Neutrophil (primary cell): ENCODE measurements at regions not wholly inside any gene's neighbourhood (a gene's known extent, or its start where the extent isn't known, plus 50 kb on each side); places are given as distances from the start of the nearest gene placed in this dataset.

ENCODE experiments used
- H3K27ac ChIP-seq: fragments of 200-600 bp; sonication (generic); 2 replicates; pipeline ENCODE4 v1.5.1; 2016; ENCODE audit warnings: mild to moderate bottlenecking, moderate library complexity
- H3K27me3 ChIP-seq: fragments of 200-600 bp; sonication (generic); 2 replicates; pipeline ENCODE4 v1.6.0; 2016; ENCODE audit warnings: mild to moderate bottlenecking
- H3K36me3 ChIP-seq: fragments of 200-600 bp; sonication (generic); 2 replicates; pipeline ENCODE4 v1.5.1; 2017
- H3K4me1 ChIP-seq, 2 experiments: fragments of 200-600 bp in 1 of 2; sonication (generic) in 1 of 2; 1 replicate in 1 of 2; 2 replicates in 1 of 2; pipeline versions ENCODE4 v1.5.1 to v1.6.1; 2013 to 2016; ENCODE audit warnings: low read depth in 1 of 2, low read length in 1 of 2, mild to moderate bottlenecking in 1 of 2, moderate library complexity in 1 of 2; ENCODE audit not compliant: control insufficient read depth in 1 of 2, insufficient read depth in 1 of 2
- H3K4me3 ChIP-seq, 2 experiments: fragments of 200-600 bp in 1 of 2; sonication (generic) in 1 of 2; 1 replicate in 1 of 2; 2 replicates in 1 of 2; pipeline ENCODE4 v1.5.1; 2013 to 2016; ENCODE audit warnings: low read depth in 1 of 2, low read length in 1 of 2, mild to moderate bottlenecking in 1 of 2, moderate library complexity in 1 of 2
- H3K9me3 ChIP-seq: fragments of 200-600 bp; sonication (generic); 2 replicates; pipeline ENCODE4 v1.5.1; 2016
- CTCF ChIP-seq: fragments of 200-600 bp; sonication (generic); IDR thresholded peaks from 2 replicates; pipeline ENCODE4 v1.5.1; 2016; ENCODE audit warnings: antibody characterized with exemption

- Histone ChIP-seq H3K27ac (no peak overlapping the region), H3K4me3 (no peak overlapping the region), H3K4me1 (no peaks in the 10 kb centered on the region), H3K9me3 (no peaks in the 10 kb centered on the region), H3K27me3 (peaks cover 22% of the 10 kb centered on the region), H3K36me3 (no peaks in the 10 kb centered on the region)
- no peak for TF ChIP-seq CTCF
Observed at GRCh38 chr5:174386846-174387245, 337.5 kb upstream of the MSX2 start.

DNA sequence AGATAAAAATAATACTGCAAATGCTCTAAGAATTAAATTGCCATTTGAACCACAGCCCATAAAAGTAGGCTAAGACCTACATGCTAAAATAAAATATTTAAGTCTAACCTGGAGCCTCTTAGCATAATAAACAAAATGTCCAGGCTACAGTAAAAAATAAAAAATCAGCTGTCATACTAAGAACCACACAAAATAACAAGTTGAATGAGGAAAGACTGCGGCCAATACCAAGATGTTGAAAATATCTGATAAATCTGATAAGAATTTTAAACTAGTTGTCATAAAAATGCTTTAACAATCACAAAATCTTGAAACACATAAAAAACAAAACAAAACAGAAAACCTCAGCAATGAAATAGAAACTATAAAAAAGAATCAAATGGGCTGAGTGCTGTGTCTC, 336.9 kb upstream of the MSX2 start:
- H3K36me3 ChIP-seq: no peaks in the 10 kb centered on the region
- no peaks in the 10 kb centered on the region for H3K9me3 ChIP-seq
- H3K4me1 ChIP-seq: no peaks in the 10 kb centered on the region
- H3K27ac ChIP-seq: no peak overlapping the region
- no peak overlapping the region for H3K4me3 ChIP-seq
- TF ChIP-seq CTCF: no peak
- H3K27me3 ChIP-seq: peaks cover 22% of the 10 kb centered on the region

- Histone ChIP-seq H3K27ac (no peak overlapping the region), H3K4me1 (no peaks in the 10 kb centered on the region), H3K27me3 (peaks cover 36% of the 10 kb centered on the region), H3K9me3 (no peaks in the 10 kb centered on the region), H3K36me3 (no peaks in the 10 kb centered on the region), H3K4me3 (no peak overlapping the region)
- no peak for TF ChIP-seq CTCF
Observed at GRCh38 chr5:174392892-174393291, 331.5 kb upstream of the MSX2 start.

GRCh38 chr5:174396541-174396940, 327.8 kb upstream of the MSX2 start:
- H3K27ac ChIP-seq: no peak overlapping the region
- H3K9me3 ChIP-seq: no peaks in the 10 kb centered on the region
- no peak overlapping the region for H3K4me3 ChIP-seq
- TF ChIP-seq CTCF: no peak
- H3K36me3 ChIP-seq: no peaks in the 10 kb centered on the region
- H3K27me3 ChIP-seq: peaks cover 40% of the 10 kb centered on the region
- no peaks in the 10 kb centered on the region for H3K4me1 ChIP-seq

- H3K27me3 ChIP-seq: peaks cover 40% of the 10 kb centered on the region
- TF ChIP-seq CTCF: no peak
- no peaks in the 10 kb centered on the region for H3K9me3 ChIP-seq
- no peaks in the 10 kb centered on the region for H3K4me1 ChIP-seq
- no peak overlapping the region for H3K27ac ChIP-seq
- no peaks in the 10 kb centered on the region for H3K36me3 ChIP-seq
- H3K4me3 ChIP-seq: no peak overlapping the region
Observed at GRCh38 chr5:174397206-174397605, 327.2 kb upstream of the MSX2 start.

DNA sequence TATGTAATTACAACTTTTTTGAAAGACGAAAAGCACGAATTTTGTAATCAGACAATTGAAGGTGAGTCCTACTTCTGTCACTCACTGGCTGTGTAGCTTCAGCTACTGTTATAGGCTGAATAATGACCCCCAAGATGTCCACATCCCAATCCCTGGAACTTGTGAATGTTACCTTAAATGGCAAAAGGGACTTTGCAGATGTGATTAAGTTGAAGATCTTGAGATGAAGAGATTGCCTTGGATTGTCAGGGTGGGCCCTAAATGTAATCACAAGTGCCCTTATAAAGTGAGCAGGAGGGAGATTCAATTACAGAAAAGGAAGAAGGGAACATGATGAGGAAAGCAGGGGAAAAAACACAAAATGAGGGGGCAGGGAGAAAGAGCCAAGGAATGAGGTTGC, 326.2 kb upstream of the MSX2 start:
- Histone ChIP-seq H3K4me3 (no peak overlapping the region), H3K9me3 (no peaks in the 10 kb centered on the region), H3K27ac (no peak overlapping the region), H3K4me1 (no peaks in the 10 kb centered on the region), H3K27me3 (peaks cover 35% of the 10 kb centered on the region), H3K36me3 (no peaks in the 10 kb centered on the region)
- TF ChIP-seq CTCF: no peak
